SK-N-SH (cell line): ENCODE measurements at regions not wholly inside any gene's neighbourhood (a gene's known extent, or its start where the extent isn't known, plus 50 kb on each side); places are given as distances from the start of the nearest gene placed in this dataset.

Experiments used
- CTCF ChIA-PET: fragments of 300-600, 350-600 bp; formaldehyde crosslinking; extraction: SDS; loops from one replicate; lab custom pipeline; 2021; lab: Yijun Ruan, JAX
- POLR2A ChIA-PET: fragments of 350-600 bp; sonication (Branson Sonifier 250); formaldehyde crosslinking; extraction: SDS; loops from one replicate; lab custom pipeline; 2020; ENCODE audit warnings: antibody characterized with exemption, inconsistent platforms; lab: Yijun Ruan, JAX
- DNase-seq: peaks from one replicate; pipeline ENCODE4 v3.0.0; 2012
- H2AFZ ChIP-seq: fragments of 200-600 bp; sonication (generic); 2 replicates; pipeline ENCODE4 v1.8.1; 2016; ENCODE audit warnings: antibody characterized with exemption, mild to moderate bottlenecking, low read depth
- H3F3A ChIP-seq: fragments of 200-600 bp; sonication (generic); replicated peaks from 2 replicates; pipeline ENCODE3; 2016; ENCODE audit warnings: antibody characterized with exemption, mild to moderate bottlenecking; ENCODE audit not compliant: insufficient read depth
- H3K27ac ChIP-seq, 2 experiments: fragments of 200-500 bp in 1 of 2; fragments of 200-600 bp in 1 of 2; sonication (Bioruptor generic) in 1 of 2; sonication (generic), shearing (Covaris generic) in 1 of 2; 2 replicates each; pipeline versions ENCODE4 v1.5.1 to v1.6.1; 2014 to 2016; ENCODE audit warnings: low read depth in 2 of 2, inconsistent platforms in 1 of 2, low read length in 1 of 2, mild to moderate bottlenecking in 1 of 2, mixed read lengths in 1 of 2
- H3K27me3 ChIP-seq: fragments of 200-600 bp; sonication (generic), shearing (Covaris generic); 2 replicates; pipeline ENCODE4 v1.6.1; 2016; ENCODE audit warnings: mixed run types; ENCODE audit not compliant: insufficient read depth
- H3K36me3 ChIP-seq, 2 experiments: fragments of 200-500 bp in 1 of 2; fragments of 200-600 bp in 1 of 2; sonication (Bioruptor generic) in 1 of 2; sonication (generic) in 1 of 2; replicated peaks in 1 of 2; 2 replicates each; pipeline versions ENCODE3 to v1.5.1; 2014 to 2016; ENCODE audit warnings: low read length in 1 of 2, mild to moderate bottlenecking in 1 of 2; ENCODE audit not compliant: insufficient read depth in 2 of 2, control insufficient read depth in 1 of 2
- H3K4me1 ChIP-seq, 2 experiments: fragments of 200-500 bp in 1 of 2; fragments of 200-600 bp in 1 of 2; sonication (Bioruptor generic) in 1 of 2; sonication (generic), shearing (Covaris generic) in 1 of 2; 2 replicates each; pipeline versions ENCODE4 v1.5.1 to v1.6.1; 2014 to 2016; ENCODE audit warnings: low read depth in 1 of 2, low read length in 1 of 2, mixed run types in 1 of 2; ENCODE audit not compliant: insufficient read depth in 2 of 2, control insufficient read depth in 1 of 2
- H3K4me2 ChIP-seq: fragments of 200-600 bp; sonication (generic), shearing (Covaris generic); 2 replicates; pipeline ENCODE4 v1.6.1; 2017; ENCODE audit warnings: mixed run types
- H3K4me3 ChIP-seq, 2 experiments: fragments of 200-500 bp in 1 of 2; fragments of 200-600 bp in 1 of 2; sonication (Bioruptor generic) in 1 of 2; sonication (generic), shearing (Covaris generic) in 1 of 2; 2 replicates each; pipeline versions ENCODE4 v1.5.1 to v1.8.1; 2014 to 2016; ENCODE audit warnings: low read depth in 2 of 2, inconsistent platforms in 1 of 2, low read length in 1 of 2, mild to moderate bottlenecking in 1 of 2, mixed read lengths in 1 of 2, moderate library complexity in 1 of 2
- H3K79me2 ChIP-seq: fragments of 200-600 bp; sonication (generic); 2 replicates; pipeline ENCODE4 v1.8.1; 2017; ENCODE audit warnings: mild to moderate bottlenecking; ENCODE audit not compliant: insufficient read depth
- H3K9ac ChIP-seq: fragments of 200-600 bp; sonication (generic); 2 replicates; pipeline ENCODE4 v1.6.1; 2017; ENCODE audit warnings: mixed run types
- H3K9me2 ChIP-seq: fragments of 200-600 bp; sonication (generic); 2 replicates; pipeline ENCODE4 v1.6.1; 2017; ENCODE audit warnings: mixed run types
- H3K9me3 ChIP-seq: fragments of 200-600 bp; sonication (generic); 2 replicates; pipeline ENCODE4 v1.6.1; 2017; ENCODE audit warnings: mixed run types, mild to moderate bottlenecking, moderate library complexity
- H4K20me1 ChIP-seq: fragments of 200-600 bp; sonication (generic); 2 replicates; pipeline ENCODE4 v1.6.1; 2017; ENCODE audit warnings: mild to moderate bottlenecking, mixed run types; ENCODE audit not compliant: insufficient read depth
- CTCF ChIP-seq: fragments of 200-600 bp; sonication (generic); IDR thresholded peaks from 2 replicates; pipeline ENCODE4 v1.6.1; 2017; ENCODE audit warnings: antibody characterized with exemption, mild to moderate bottlenecking, moderate library complexity
- ELF1 ChIP-seq: IDR thresholded peaks from 2 replicates; pipeline ENCODE4 v1.4.0; 2012
- EZH2phosphoT487 ChIP-seq: fragments of 200-600 bp; sonication (generic); IDR thresholded peaks from 2 replicates; pipeline ENCODE4 v1.6.1; 2017; ENCODE audit warnings: low read depth, mixed run types, mild to moderate bottlenecking, antibody characterized with exemption, moderate library complexity, borderline replicate concordance
- FOXJ3 ChIP-seq: sonication (generic); formaldehyde crosslinking; IDR thresholded peaks from 2 replicates; pipeline ENCODE4 v1.5.1; 2020; ENCODE audit warnings: mild to moderate bottlenecking, missing genetic modification reagents
- GABPA ChIP-seq: IDR thresholded peaks from 2 replicates; pipeline ENCODE4 v1.4.0; 2012; ENCODE audit warnings: low read depth, mild to moderate bottlenecking
- GATA2 ChIP-seq: sonication (generic); formaldehyde crosslinking; IDR thresholded peaks from 2 replicates; pipeline ENCODE4 v1.5.0; 2020; ENCODE audit warnings: mild to moderate bottlenecking, missing genetic modification reagents
- JUND ChIP-seq: IDR thresholded peaks from 2 replicates; pipeline ENCODE4 v1.4.0; 2012
- MEF2A ChIP-seq: IDR thresholded peaks from 2 replicates; pipeline ENCODE4 v1.4.0; 2012; ENCODE audit warnings: low read depth, borderline replicate concordance
- NFIC ChIP-seq: IDR thresholded peaks from 2 replicates; pipeline ENCODE4 v1.4.0; 2012; ENCODE audit warnings: borderline replicate concordance
- POLR2AphosphoS5 ChIP-seq: IDR thresholded peaks from 2 replicates; pipeline ENCODE4 v1.6.1; 2012; ENCODE audit warnings: low read depth, low read length
- RAD21 ChIP-seq: IDR thresholded peaks from 2 replicates; pipeline ENCODE4 v1.6.1; 2012; ENCODE audit warnings: mild to moderate bottlenecking, low read length
- RCOR1 ChIP-seq: fragments of 150-350 bp; IDR thresholded peaks from 2 replicates; pipeline ENCODE4 v1.6.1; 2017; ENCODE audit warnings: antibody characterized with exemption, low read length
- RFX5 ChIP-seq: IDR thresholded peaks from 2 replicates; pipeline ENCODE4 v1.6.1; 2012; ENCODE audit warnings: mild to moderate bottlenecking, improper control_type of control experiment, low read length
- SMC3 ChIP-seq: IDR thresholded peaks from 2 replicates; pipeline ENCODE4 v1.6.1; 2012; ENCODE audit warnings: low read depth, low read length, improper control_type of control experiment
- TAF1 ChIP-seq: IDR thresholded peaks from 2 replicates; pipeline ENCODE4 v1.6.1; 2012; ENCODE audit warnings: low read depth, mild to moderate bottlenecking, low read length, moderate library complexity, borderline replicate concordance
- TCF12 ChIP-seq: IDR thresholded peaks from 2 replicates; pipeline ENCODE4 v1.4.0; 2012
- USF2 ChIP-seq: fragments of 150-350 bp; IDR thresholded peaks from 2 replicates; pipeline ENCODE4 v1.6.1; 2017; ENCODE audit warnings: antibody characterized with exemption, low read length, low read depth, borderline replicate concordance
- WGBS: methylation state at CpG from one replicate; pipeline ENCODE4 v1.1.6; 2017; ENCODE audit warnings: low lambda C conversion rate; 5-methylcytosine and 5-hydroxymethylcytosine counted together

DNA sequence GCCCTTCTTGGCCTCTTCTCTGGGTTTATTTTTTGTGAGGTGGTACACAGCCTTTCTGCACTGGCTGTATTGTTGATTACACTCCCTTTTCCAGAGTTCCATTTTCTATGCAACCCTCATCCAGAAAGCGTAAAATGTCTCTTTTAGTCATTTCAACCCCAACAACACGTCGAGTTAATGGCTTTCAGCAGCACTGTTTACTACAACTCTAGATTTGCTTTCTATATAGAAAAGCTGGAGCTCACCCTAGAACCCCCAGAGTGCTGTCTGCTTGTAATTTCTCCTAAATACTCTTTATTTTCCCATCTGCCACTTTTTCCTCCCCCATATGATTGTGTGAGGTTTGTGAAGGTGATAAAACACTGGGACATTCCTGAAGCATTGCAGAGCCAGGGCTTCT is 148.9 kb upstream of the TMTC4 start:
- H3K4me3 ChIP-seq, result no peak overlapping the region
- ChIA-PET POLR2A (no interaction called here), CTCF (no interaction called here)
- DNase-seq, result no peak
- no peak overlapping the region for H3K9ac ChIP-seq
- H3F3A ChIP-seq, result peaks cover 5% of the 10 kb centered on the region
- no peaks in the 10 kb centered on the region for H3K27me3 ChIP-seq
- H3K27ac ChIP-seq, result no peak overlapping the region
- H3K36me3 ChIP-seq, result no peaks in the 10 kb centered on the region
- H3K4me2 ChIP-seq, result no peak overlapping the region
- no peaks in the 10 kb centered on the region for H3K79me2 ChIP-seq
- H4K20me1 ChIP-seq, result no peaks in the 10 kb centered on the region
- H3K9me2 ChIP-seq, result no peaks in the 10 kb centered on the region
- TF ChIP-seq TAF1, result no peak
- H3K4me1 ChIP-seq, result no peaks in the 10 kb centered on the region
- 44% methylated on average over 3 of the region's 3 CpGs for WGBS
- no peak overlapping the region for H2AFZ ChIP-seq
- H3K9me3 ChIP-seq, result no peaks in the 10 kb centered on the region

GRCh38 chr13:100822871-100823443 is 148.4 kb upstream of the TMTC4 start:
- Histone ChIP-seq H3K4me1 (no peaks in the 10 kb centered on the region), H3K27ac (no peak overlapping the region), H3K9ac (no peak overlapping the region), H3K79me2 (no peaks in the 10 kb centered on the region), H2AFZ (no peak overlapping the region)
- ChIA-PET POLR2A (no interaction called here), CTCF (no interaction called here)
- TF ChIP-seq TAF1 (no peak), RFX5 (no peak), ELF1 (no peak), EZH2phosphoT487 (no peak), JUND (no peak), POLR2AphosphoS5 (no peak), NFIC (no peak), TCF12 (no peak), MEF2A (no peak), USF2 (no peak), CTCF (no peak), RAD21 (no peak), GABPA (no peak), GATA2 (CRISPR knock-in tag) (no peak), FOXJ3 (CRISPR knock-in tag) (no peak), SMC3 (no peak), RCOR1 (no peak)
- TF ChIP-seq, all 33 proteins: peak for 0
- WGBS, result 76% methylated on average over 6 of the region's 6 CpGs
- Histone ChIP-seq H3K4me3 (no peak overlapping the region), H3K9me2 (no peaks in the 10 kb centered on the region), H3K27me3 (no peaks in the 10 kb centered on the region), H3K4me2 (no peak overlapping the region), H4K20me1 (no peaks in the 10 kb centered on the region), H3F3A (peaks cover 5% of the 10 kb centered on the region), H3K9me3 (no peaks in the 10 kb centered on the region), H3K36me3 (no peaks in the 10 kb centered on the region)
- DNase-seq, result no peak
